ENCODE measurements at regions not wholly inside any gene's neighbourhood (a gene's known extent, or its start where the extent isn't known, plus 50 kb on each side); places are given as distances from the start of the nearest gene placed in this dataset.

GRCh38 chr3:101939361-101940049, 90.2 kb downstream of the NFKBIZ start:
- TF ChIP-seq POLR2A (IDR thresholded peaks at IDR 0.05; ENCODE audit: low read length) (no peak), GATA1 (IDR thresholded peaks at IDR 0.05; ENCODE audit: low read depth, low read length) (no peak)

Measured in erythroblast (primary cell).